LNCaP clone FGC (cell line): ENCODE measurements at regions not wholly inside any gene's neighbourhood (a gene's known extent, or its start where the extent isn't known, plus 50 kb on each side); places are given as distances from the start of the nearest gene placed in this dataset.

ENCODE experiments used
- DNase-seq: peaks from one replicate; pipeline ENCODE4 v3.0.0-alpha.2; 2011; ENCODE audit warnings: low read depth
- H3K4me3 ChIP-seq: 2 replicates; pipeline ENCODE4 v1.5.1; 2011; ENCODE audit warnings: mild to moderate bottlenecking, low read depth, low read length, control low read depth
- CTCF ChIP-seq: IDR thresholded peaks from 2 replicates; pipeline ENCODE4 v1.5.1; 2012; ENCODE audit warnings: mild to moderate bottlenecking; ENCODE audit not compliant: control insufficient read depth, insufficient read depth; ENCODE audit errors: extremely low read depth

DNA sequence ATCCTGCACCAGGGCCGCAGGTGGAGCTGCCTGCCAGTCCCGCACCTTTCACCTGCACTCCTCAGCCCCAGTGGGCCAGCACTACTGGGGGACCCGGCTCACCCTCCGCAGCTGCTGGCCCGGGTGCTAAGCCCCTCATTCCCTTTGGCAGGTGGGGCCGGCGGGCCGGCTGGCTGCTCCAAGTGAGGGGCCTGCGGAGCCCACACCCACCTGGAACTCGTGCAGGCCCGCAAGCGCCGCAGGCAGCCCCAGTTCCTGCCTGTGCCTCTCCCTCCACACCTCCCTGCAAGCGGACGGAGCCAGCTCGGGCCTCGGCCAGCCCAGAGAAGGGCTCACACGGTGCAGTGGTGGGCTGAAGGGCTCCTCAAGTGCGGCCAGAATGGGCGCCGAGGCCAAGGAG is 199.0 kb upstream of the HS3ST5 start:
- H3K4me3 ChIP-seq = no peak overlapping the region
- DNase-seq = no peak
- TF ChIP-seq CTCF = no peak

DNA sequence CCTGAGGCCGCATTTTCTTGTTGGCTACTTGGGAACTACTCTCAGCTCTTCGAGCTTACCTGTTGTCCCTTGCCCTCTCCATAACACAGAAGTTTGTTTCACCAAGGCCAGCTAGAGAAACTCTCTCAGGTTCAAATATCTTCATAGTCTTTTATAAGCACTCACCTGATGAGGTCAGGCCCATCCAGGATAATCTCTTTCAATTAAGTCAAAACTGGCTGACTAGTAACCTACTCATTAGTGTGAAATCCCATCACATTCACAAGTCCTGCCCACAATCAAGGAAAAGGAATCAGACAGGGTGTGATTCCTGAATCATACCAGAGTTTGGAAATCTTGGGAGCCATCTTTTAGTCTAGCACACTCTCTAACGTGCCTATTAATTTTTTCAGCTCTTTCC is 195.2 kb upstream of the HS3ST5 start:
- DNase-seq = no peak
- no peak overlapping the region for H3K4me3 ChIP-seq
- no peak for TF ChIP-seq CTCF

GRCh38 chr6:114534813-114535212 is 192.0 kb upstream of the HS3ST5 start:
- H3K4me3 ChIP-seq = no peak overlapping the region
- no peak for DNase-seq
- TF ChIP-seq CTCF = no peak

DNA sequence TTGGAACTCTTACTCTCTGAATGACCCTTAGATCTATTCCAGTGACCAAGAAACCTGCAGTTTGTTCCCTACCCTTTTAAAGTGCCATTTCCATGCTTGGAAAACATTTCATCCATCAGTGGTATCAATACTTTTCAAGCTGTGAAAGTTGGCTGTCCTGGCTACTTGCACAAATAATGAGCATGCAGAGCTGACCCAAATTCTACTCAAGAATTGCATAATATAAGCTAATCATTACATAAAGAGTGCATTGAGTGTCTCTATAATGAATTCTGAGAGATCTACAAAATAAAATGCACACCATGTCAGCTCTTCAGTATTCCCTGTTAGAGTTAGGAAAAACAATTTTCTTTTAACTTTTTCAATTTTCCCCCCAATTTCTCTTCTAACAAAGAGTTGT is 181.3 kb upstream of the HS3ST5 start:
- TF ChIP-seq CTCF = no peak
- no peak for DNase-seq
- H3K4me3 ChIP-seq = no peak overlapping the region

DNA sequence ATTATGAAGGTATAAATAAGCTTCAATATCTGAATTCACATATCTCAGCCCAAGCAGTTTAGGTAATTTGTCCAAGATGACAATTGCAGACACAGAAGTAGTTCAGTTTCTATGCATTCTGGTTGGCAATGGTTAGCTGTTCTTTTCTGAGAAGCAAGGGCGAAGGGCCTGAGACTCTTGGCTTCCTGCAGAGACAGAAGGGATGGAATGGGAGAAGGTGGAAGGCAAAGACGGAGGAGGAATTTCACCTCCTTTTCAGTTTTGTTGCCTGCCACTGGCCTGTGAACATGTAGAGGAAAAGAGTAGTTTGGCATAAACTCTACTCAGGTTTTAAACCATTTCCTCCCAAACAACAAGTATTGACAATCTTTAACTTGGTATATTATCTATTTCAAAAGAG is 180.7 kb upstream of the HS3ST5 start:
- H3K4me3 ChIP-seq = no peak overlapping the region
- no peak for DNase-seq
- TF ChIP-seq CTCF = no peak

GRCh38 chr6:114521926-114522325 is 179.1 kb upstream of the HS3ST5 start:
- H3K4me3 ChIP-seq = no peak overlapping the region
- no peak for TF ChIP-seq CTCF
- DNase-seq = no peak

- DNase-seq = no peak
- H3K4me3 ChIP-seq = no peak overlapping the region
- no peak for TF ChIP-seq CTCF
These were observed 178.2 kb upstream of the HS3ST5 start for GRCh38 chr6:114520976-114521375.
